ENCODE measurements at regions not wholly inside any gene's neighbourhood (a gene's known extent, or its start where the extent isn't known, plus 50 kb on each side); places are given as distances from the start of the nearest gene placed in this dataset.

- Histone ChIP-seq H3K36me3 (ENCODE audit: control insufficient read depth in 3 of 3, insufficient read depth in 3 of 3, low read length in 3 of 3) (no peaks in the 10 kb centered on the region), H3K9me3 (ENCODE audit: control insufficient read depth in 3 of 3, low read length in 3 of 3) (no peaks in the 10 kb centered on the region), H3K27ac (ENCODE audit: low read depth, low read length) (no peak overlapping the region), H3K27me3 (ENCODE audit: control insufficient read depth in 3 of 3, insufficient read depth in 3 of 3, low read length in 3 of 3) (no peaks in the 10 kb centered on the region), H3K4me1 (ENCODE audit: control insufficient read depth in 3 of 3, insufficient read depth in 3 of 3, low read length in 3 of 3) (no peaks in the 10 kb centered on the region), H3K9ac (ENCODE audit: low read depth in 1 of 3, low read length in 3 of 3) (no peak overlapping the region), H3K4me3 (ENCODE audit: low read length in 3 of 3) (no peak overlapping the region)
These were observed 366.6 kb upstream of the CLNK start for GRCh38 chr4:11051181-11051580.

- Histone ChIP-seq H3K9ac (ENCODE audit: low read depth in 1 of 3, low read length in 3 of 3) (no peak overlapping the region), H3K4me3 (ENCODE audit: low read length in 3 of 3) (no peak overlapping the region), H3K36me3 (ENCODE audit: control insufficient read depth in 3 of 3, insufficient read depth in 3 of 3, low read length in 3 of 3) (no peaks in the 10 kb centered on the region), H3K27me3 (ENCODE audit: control insufficient read depth in 3 of 3, insufficient read depth in 3 of 3, low read length in 3 of 3) (no peaks in the 10 kb centered on the region), H3K9me3 (ENCODE audit: control insufficient read depth in 3 of 3, low read length in 3 of 3) (no peaks in the 10 kb centered on the region), H3K4me1 (ENCODE audit: control insufficient read depth in 3 of 3, insufficient read depth in 3 of 3, low read length in 3 of 3) (no peaks in the 10 kb centered on the region), H3K27ac (ENCODE audit: low read depth, low read length) (no peak overlapping the region)
These were observed 366.2 kb upstream of the CLNK start for GRCh38 chr4:11050766-11051165.

GRCh38 chr4:11049001-11049400, 364.4 kb upstream of the CLNK start:
- no peaks in the 10 kb centered on the region for H3K4me1 ChIP-seq (ENCODE audit: control insufficient read depth in 3 of 3, insufficient read depth in 3 of 3, low read length in 3 of 3)
- H3K9ac ChIP-seq (ENCODE audit: low read depth in 1 of 3, low read length in 3 of 3), result no peak overlapping the region
- H3K27me3 ChIP-seq (ENCODE audit: control insufficient read depth in 3 of 3, insufficient read depth in 3 of 3, low read length in 3 of 3), result no peaks in the 10 kb centered on the region
- no peaks in the 10 kb centered on the region for H3K36me3 ChIP-seq (ENCODE audit: control insufficient read depth in 3 of 3, insufficient read depth in 3 of 3, low read length in 3 of 3)
- no peaks in the 10 kb centered on the region for H3K9me3 ChIP-seq (ENCODE audit: control insufficient read depth in 3 of 3, low read length in 3 of 3)
- no peak overlapping the region for H3K4me3 ChIP-seq (ENCODE audit: low read length in 3 of 3)
- H3K27ac ChIP-seq (ENCODE audit: low read depth, low read length), result no peak overlapping the region

- no peak overlapping the region for H3K9ac ChIP-seq (ENCODE audit: low read depth in 1 of 3, low read length in 3 of 3)
- no peaks in the 10 kb centered on the region for H3K4me1 ChIP-seq (ENCODE audit: control insufficient read depth in 3 of 3, insufficient read depth in 3 of 3, low read length in 3 of 3)
- no peaks in the 10 kb centered on the region for H3K27me3 ChIP-seq (ENCODE audit: control insufficient read depth in 3 of 3, insufficient read depth in 3 of 3, low read length in 3 of 3)
- H3K9me3 ChIP-seq (ENCODE audit: control insufficient read depth in 3 of 3, low read length in 3 of 3), result no peaks in the 10 kb centered on the region
- H3K27ac ChIP-seq (ENCODE audit: low read depth, low read length), result no peak overlapping the region
- no peaks in the 10 kb centered on the region for H3K36me3 ChIP-seq (ENCODE audit: control insufficient read depth in 3 of 3, insufficient read depth in 3 of 3, low read length in 3 of 3)
- H3K4me3 ChIP-seq (ENCODE audit: low read length in 3 of 3), result no peak overlapping the region
These were observed 358.2 kb upstream of the CLNK start for GRCh38 chr4:11042760-11043159.

GRCh38 chr4:11039634-11040131, 355.1 kb upstream of the CLNK start:
- H3K9me3 ChIP-seq (ENCODE audit: control insufficient read depth in 3 of 3, low read length in 3 of 3), result no peaks in the 10 kb centered on the region
- no peaks in the 10 kb centered on the region for H3K4me1 ChIP-seq (ENCODE audit: control insufficient read depth in 3 of 3, insufficient read depth in 3 of 3, low read length in 3 of 3)
- no peaks in the 10 kb centered on the region for H3K27me3 ChIP-seq (ENCODE audit: control insufficient read depth in 3 of 3, insufficient read depth in 3 of 3, low read length in 3 of 3)
- no peak overlapping the region for H3K9ac ChIP-seq (ENCODE audit: low read depth in 1 of 3, low read length in 3 of 3)
- H3K4me3 ChIP-seq (ENCODE audit: low read length in 3 of 3), result no peak overlapping the region
- H3K36me3 ChIP-seq (ENCODE audit: control insufficient read depth in 3 of 3, insufficient read depth in 3 of 3, low read length in 3 of 3), result no peaks in the 10 kb centered on the region
- no peak overlapping the region for H3K27ac ChIP-seq (ENCODE audit: low read depth, low read length)

- Histone ChIP-seq H3K4me3 (ENCODE audit: low read length in 3 of 3) (no peak overlapping the region), H3K27ac (ENCODE audit: low read depth, low read length) (no peak overlapping the region), H3K4me1 (ENCODE audit: control insufficient read depth in 3 of 3, insufficient read depth in 3 of 3, low read length in 3 of 3) (no peaks in the 10 kb centered on the region), H3K36me3 (ENCODE audit: control insufficient read depth in 3 of 3, insufficient read depth in 3 of 3, low read length in 3 of 3) (no peaks in the 10 kb centered on the region), H3K9ac (ENCODE audit: low read depth in 1 of 3, low read length in 3 of 3) (no peak overlapping the region), H3K27me3 (ENCODE audit: control insufficient read depth in 3 of 3, insufficient read depth in 3 of 3, low read length in 3 of 3) (no peaks in the 10 kb centered on the region), H3K9me3 (ENCODE audit: control insufficient read depth in 3 of 3, low read length in 3 of 3) (no peaks in the 10 kb centered on the region)
These were observed 354.4 kb upstream of the CLNK start for GRCh38 chr4:11038926-11039325.

- no peak overlapping the region for H3K9ac ChIP-seq (ENCODE audit: low read depth in 1 of 3, low read length in 3 of 3)
- no peaks in the 10 kb centered on the region for H3K9me3 ChIP-seq (ENCODE audit: control insufficient read depth in 3 of 3, low read length in 3 of 3)
- no peaks in the 10 kb centered on the region for H3K36me3 ChIP-seq (ENCODE audit: control insufficient read depth in 3 of 3, insufficient read depth in 3 of 3, low read length in 3 of 3)
- no peak overlapping the region for H3K4me3 ChIP-seq (ENCODE audit: low read length in 3 of 3)
- no peaks in the 10 kb centered on the region for H3K4me1 ChIP-seq (ENCODE audit: control insufficient read depth in 3 of 3, insufficient read depth in 3 of 3, low read length in 3 of 3)
- H3K27me3 ChIP-seq (ENCODE audit: control insufficient read depth in 3 of 3, insufficient read depth in 3 of 3, low read length in 3 of 3), result no peaks in the 10 kb centered on the region
- H3K27ac ChIP-seq (ENCODE audit: low read depth, low read length), result no peak overlapping the region
These were observed 353.1 kb upstream of the CLNK start for GRCh38 chr4:11037637-11038036.

- H3K9ac ChIP-seq (ENCODE audit: low read depth in 1 of 3, low read length in 3 of 3), result no peak overlapping the region
- H3K4me1 ChIP-seq (ENCODE audit: control insufficient read depth in 3 of 3, insufficient read depth in 3 of 3, low read length in 3 of 3), result no peaks in the 10 kb centered on the region
- H3K27ac ChIP-seq (ENCODE audit: low read depth, low read length), result no peak overlapping the region
- no peak overlapping the region for H3K4me3 ChIP-seq (ENCODE audit: low read length in 3 of 3)
- no peaks in the 10 kb centered on the region for H3K9me3 ChIP-seq (ENCODE audit: control insufficient read depth in 3 of 3, low read length in 3 of 3)
- no peaks in the 10 kb centered on the region for H3K27me3 ChIP-seq (ENCODE audit: control insufficient read depth in 3 of 3, insufficient read depth in 3 of 3, low read length in 3 of 3)
- no peaks in the 10 kb centered on the region for H3K36me3 ChIP-seq (ENCODE audit: control insufficient read depth in 3 of 3, insufficient read depth in 3 of 3, low read length in 3 of 3)
These were observed 343.8 kb upstream of the CLNK start for GRCh38 chr4:11028334-11028733.

- no peaks in the 10 kb centered on the region for H3K9me3 ChIP-seq (ENCODE audit: control insufficient read depth in 3 of 3, low read length in 3 of 3)
- H3K4me1 ChIP-seq (ENCODE audit: control insufficient read depth in 3 of 3, insufficient read depth in 3 of 3, low read length in 3 of 3), result no peaks in the 10 kb centered on the region
- H3K4me3 ChIP-seq (ENCODE audit: low read length in 3 of 3), result no peak overlapping the region
- no peak overlapping the region for H3K27ac ChIP-seq (ENCODE audit: low read depth, low read length)
- H3K36me3 ChIP-seq (ENCODE audit: control insufficient read depth in 3 of 3, insufficient read depth in 3 of 3, low read length in 3 of 3), result no peaks in the 10 kb centered on the region
- H3K9ac ChIP-seq (ENCODE audit: low read depth in 1 of 3, low read length in 3 of 3), result no peak overlapping the region
- no peaks in the 10 kb centered on the region for H3K27me3 ChIP-seq (ENCODE audit: control insufficient read depth in 3 of 3, insufficient read depth in 3 of 3, low read length in 3 of 3)
These were observed 336.8 kb upstream of the CLNK start for GRCh38 chr4:11021333-11021732.

GRCh38 chr4:11019451-11020240, 335.1 kb upstream of the CLNK start:
- no peak overlapping the region for H3K9ac ChIP-seq (ENCODE audit: low read depth in 1 of 3, low read length in 3 of 3)
- H3K27me3 ChIP-seq (ENCODE audit: control insufficient read depth in 3 of 3, insufficient read depth in 3 of 3, low read length in 3 of 3), result no peaks in the 10 kb centered on the region
- H3K36me3 ChIP-seq (ENCODE audit: control insufficient read depth in 3 of 3, insufficient read depth in 3 of 3, low read length in 3 of 3), result no peaks in the 10 kb centered on the region
- no peak overlapping the region for H3K27ac ChIP-seq (ENCODE audit: low read depth, low read length)
- H3K9me3 ChIP-seq (ENCODE audit: control insufficient read depth in 3 of 3, low read length in 3 of 3), result no peaks in the 10 kb centered on the region
- H3K4me3 ChIP-seq (ENCODE audit: low read length in 3 of 3), result no peak overlapping the region
- H3K4me1 ChIP-seq (ENCODE audit: control insufficient read depth in 3 of 3, insufficient read depth in 3 of 3, low read length in 3 of 3), result no peaks in the 10 kb centered on the region

All from skeletal muscle tissue (tissue), 3 donors.